ENCODE measurements at regions not wholly inside any gene's neighbourhood (a gene's known extent, or its start where the extent isn't known, plus 50 kb on each side); places are given as distances from the start of the nearest gene placed in this dataset.
"Not testable (repeated sequence)": the region's sequence is repeated elsewhere in the genome, so short reads cannot be mapped to it uniquely, and the experiment has no call there.

DNA sequence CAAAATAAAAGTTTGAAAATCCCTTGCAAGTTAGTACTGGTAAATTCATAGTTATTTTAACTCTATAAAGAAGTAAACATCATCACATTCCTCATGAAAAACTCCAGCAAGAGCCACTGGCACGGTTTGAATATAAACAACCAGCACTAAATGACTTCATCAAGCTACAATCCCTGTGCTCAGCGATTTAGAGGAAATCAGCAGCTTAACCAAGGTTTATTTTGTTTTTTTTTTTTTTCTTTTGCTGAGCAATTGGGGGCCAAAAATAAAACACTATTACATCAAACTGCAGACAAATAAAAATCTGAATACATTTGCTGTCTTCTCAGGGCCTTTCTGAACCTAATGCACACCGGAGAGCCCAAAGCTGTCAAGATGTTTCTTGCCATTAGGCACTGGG lies 106.2 kb upstream of the SLC24A2 start:
- H3K4me3 ChIP-seq (ENCODE audit: low read depth, low read length), result no peak overlapping the region
- TF ChIP-seq POLR2A (IDR thresholded peaks at IDR 0.05; ENCODE audit: extremely low read depth, insufficient read length), result no peak
- TF ChIP-seq MYC (IDR thresholded peaks at IDR 0.05; ENCODE audit: low read depth, low read length), result no peak
- TF ChIP-seq, protein P1, sequence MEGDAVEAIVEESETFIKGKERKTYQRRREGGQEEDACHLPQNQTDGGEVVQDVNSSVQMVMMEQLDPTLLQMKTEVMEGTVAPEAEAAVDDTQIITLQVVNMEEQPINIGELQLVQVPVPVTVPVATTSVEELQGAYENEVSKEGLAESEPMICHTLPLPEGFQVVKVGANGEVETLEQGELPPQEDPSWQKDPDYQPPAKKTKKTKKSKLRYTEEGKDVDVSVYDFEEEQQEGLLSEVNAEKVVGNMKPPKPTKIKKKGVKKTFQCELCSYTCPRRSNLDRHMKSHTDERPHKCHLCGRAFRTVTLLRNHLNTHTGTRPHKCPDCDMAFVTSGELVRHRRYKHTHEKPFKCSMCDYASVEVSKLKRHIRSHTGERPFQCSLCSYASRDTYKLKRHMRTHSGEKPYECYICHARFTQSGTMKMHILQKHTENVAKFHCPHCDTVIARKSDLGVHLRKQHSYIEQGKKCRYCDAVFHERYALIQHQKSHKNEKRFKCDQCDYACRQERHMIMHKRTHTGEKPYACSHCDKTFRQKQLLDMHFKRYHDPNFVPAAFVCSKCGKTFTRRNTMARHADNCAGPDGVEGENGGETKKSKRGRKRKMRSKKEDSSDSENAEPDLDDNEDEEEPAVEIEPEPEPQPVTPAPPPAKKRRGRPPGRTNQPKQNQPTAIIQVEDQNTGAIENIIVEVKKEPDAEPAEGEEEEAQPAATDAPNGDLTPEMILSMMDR (IDR thresholded peaks at IDR 0.05; ENCODE audit: low read depth, low read length), result no peak
- TF ChIP-seq, protein P2, sequence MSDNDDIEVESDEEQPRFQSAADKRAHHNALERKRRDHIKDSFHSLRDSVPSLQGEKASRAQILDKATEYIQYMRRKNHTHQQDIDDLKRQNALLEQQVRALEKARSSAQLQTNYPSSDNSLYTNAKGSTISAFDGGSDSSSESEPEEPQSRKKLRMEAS (IDR thresholded peaks at IDR 0.05; ENCODE audit: low read depth, low read length), result no peak
- DNase-seq (ENCODE audit: low read depth), result no peak

DNA sequence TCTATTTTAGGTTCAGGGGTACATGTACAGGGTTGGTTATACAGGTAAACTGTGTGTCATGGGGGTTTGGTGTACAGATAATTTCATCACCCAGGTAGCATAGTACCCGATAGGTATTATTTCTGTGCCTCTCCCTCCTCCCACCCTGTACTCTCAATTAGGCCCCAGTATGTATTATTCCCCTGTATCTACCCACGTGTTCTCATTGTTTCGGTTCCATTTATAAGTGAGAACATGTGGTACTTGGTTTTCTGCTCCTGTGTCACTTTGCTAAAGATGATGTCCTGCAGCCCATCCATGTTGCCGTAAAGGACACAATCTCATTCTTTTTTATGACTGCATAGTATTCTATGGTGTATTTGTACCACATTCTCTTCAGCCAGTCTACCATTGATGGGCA lies 96.8 kb upstream of the SLC24A2 start:
- no peak for DNase-seq (ENCODE audit: low read depth)
- TF ChIP-seq, protein P2 (IDR thresholded peaks at IDR 0.05; ENCODE audit: low read depth, low read length), result no peak
- no peak for TF ChIP-seq MYC (IDR thresholded peaks at IDR 0.05; ENCODE audit: low read depth, low read length)
- TF ChIP-seq, protein P1 (IDR thresholded peaks at IDR 0.05; ENCODE audit: low read depth, low read length), result no peak
- no peak for TF ChIP-seq POLR2A (IDR thresholded peaks at IDR 0.05; ENCODE audit: extremely low read depth, insufficient read length)
- no peak overlapping the region for H3K4me3 ChIP-seq (ENCODE audit: low read depth, low read length)

DNA sequence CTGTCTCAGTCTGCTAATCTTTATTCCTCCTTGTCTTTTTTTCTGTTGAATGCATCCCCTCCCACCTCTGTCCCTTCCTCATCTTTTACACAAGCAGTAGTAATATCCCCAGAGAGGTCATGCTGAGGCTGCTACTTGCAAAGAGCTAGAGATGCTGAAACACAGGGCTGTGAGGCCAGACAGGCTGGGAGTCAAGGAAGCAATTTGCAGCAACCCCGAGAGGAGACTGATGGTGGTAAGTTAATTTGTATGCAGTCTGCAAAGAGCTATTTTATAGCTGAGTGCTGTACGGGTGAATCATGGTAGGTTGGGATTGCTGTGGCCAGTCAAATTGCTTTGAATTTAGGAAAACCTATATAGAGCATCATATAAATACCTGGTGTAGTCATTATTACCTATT lies 90.2 kb upstream of the SLC24A2 start:
- TF ChIP-seq, protein P1 (IDR thresholded peaks at IDR 0.05; ENCODE audit: low read depth, low read length), result no peak
- TF ChIP-seq, protein P2 (IDR thresholded peaks at IDR 0.05; ENCODE audit: low read depth, low read length), result no peak
- no peak for TF ChIP-seq POLR2A (IDR thresholded peaks at IDR 0.05; ENCODE audit: extremely low read depth, insufficient read length)
- no peak for TF ChIP-seq MYC (IDR thresholded peaks at IDR 0.05; ENCODE audit: low read depth, low read length)
- H3K4me3 ChIP-seq (ENCODE audit: low read depth, low read length), result no peak overlapping the region
- no peak for DNase-seq (ENCODE audit: low read depth)

DNA sequence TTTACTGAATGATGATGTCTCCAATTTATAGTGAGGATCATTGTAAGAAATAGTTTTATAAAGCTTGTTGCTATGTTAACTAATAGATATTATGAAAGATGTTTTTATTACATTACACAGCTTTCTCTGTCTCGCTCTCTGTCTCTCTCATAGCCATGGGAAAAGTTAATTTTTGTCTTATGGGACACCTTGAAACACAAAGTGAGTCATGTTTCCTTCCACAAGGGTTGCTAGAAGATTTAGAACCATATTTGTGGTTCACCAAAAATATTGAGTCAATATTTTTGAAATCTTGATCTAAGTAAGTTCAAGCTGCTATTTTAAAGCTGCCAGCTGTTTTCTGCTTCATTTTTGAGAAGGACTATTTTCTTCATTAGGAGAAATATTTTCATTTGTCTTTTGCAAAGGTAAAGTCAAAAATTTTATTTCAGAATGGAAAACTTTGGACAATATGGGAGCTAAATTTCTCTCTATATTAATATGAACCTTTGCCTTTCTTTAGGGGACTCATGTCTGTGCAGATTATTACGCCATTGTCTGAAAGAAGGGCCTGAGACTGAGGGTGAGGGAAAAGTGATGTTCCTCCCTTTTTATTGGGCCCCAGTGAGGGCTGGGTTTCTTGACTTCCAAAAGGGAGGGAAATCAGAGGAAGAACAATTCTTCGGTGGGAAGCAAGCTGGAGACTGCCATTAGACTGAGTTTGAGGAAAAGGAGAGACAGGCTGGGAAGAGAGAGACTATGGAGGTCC lies 87.9 kb upstream of the SLC24A2 start:
- no peak for TF ChIP-seq MYC (IDR thresholded peaks at IDR 0.05; ENCODE audit: low read depth, low read length)
- TF ChIP-seq, protein P1 (IDR thresholded peaks at IDR 0.05; ENCODE audit: low read depth, low read length), result no peak
- TF ChIP-seq, protein P2 (IDR thresholded peaks at IDR 0.05; ENCODE audit: low read depth, low read length), result no peak
- no peak for DNase-seq (ENCODE audit: low read depth)

DNA sequence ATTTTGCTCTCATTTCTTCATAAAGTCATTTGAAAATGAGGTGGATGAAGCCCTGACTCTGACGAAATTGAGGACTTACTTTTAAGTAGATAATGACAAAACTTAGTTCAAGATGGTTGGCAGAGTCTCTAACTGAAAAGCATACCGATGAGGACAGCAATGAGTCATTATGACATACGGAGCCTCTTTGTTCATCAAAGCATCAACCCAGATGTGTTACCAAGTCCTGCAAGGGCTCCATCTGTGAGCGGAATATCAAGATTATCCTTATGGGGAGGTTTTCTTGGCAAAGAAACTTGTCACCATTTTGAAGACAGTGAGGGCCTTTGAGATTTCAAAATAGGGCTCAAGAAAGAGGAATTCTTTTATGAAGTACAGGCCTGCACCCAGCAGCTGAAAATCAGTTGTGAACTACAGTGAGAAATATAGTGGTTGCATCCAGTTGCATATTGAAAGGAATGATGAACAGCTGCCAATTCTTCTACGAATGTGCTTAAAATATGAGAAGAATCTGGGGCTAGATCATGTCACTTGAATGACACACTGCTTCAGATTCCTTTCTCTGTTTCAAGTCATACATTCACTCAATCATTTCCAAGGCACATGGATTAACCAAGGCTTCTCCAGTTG lies 86.6 kb upstream of the SLC24A2 start:
- TF ChIP-seq, protein P1 (IDR thresholded peaks at IDR 0.05; ENCODE audit: low read depth, low read length), result no peak
- no peak for TF ChIP-seq MYC (IDR thresholded peaks at IDR 0.05; ENCODE audit: low read depth, low read length)
- no peak for TF ChIP-seq POLR2A (IDR thresholded peaks at IDR 0.05; ENCODE audit: extremely low read depth, insufficient read length)
- TF ChIP-seq, protein P2 (IDR thresholded peaks at IDR 0.05; ENCODE audit: low read depth, low read length), result no peak

More for the DNA sequence above, 87.9 kb upstream of the SLC24A2 start:
- H3K4me3 ChIP-seq (ENCODE audit: low read depth, low read length), result no peak overlapping the region

DNA sequence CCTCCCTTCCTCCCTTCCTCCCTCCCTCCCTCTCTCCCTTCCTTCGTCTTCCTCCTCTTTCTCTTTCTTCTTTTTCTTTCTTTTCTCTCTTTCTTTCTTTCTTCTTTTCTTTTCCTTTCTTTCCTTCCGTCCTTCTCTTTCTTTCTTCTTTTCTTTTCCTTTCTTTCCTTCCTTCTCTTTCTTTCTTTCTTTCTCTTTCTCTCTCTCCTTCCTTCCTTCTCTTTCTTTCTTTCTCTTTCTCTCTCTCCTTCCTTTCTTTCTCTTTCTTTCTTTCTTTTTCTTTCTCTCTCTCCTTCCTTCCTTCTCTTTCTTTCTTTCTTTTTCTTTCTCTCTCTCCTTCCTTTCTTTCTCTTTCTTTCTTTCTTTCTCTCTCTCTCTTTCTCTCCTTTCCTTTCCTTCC lies 84.4 kb upstream of the SLC24A2 start:
- not testable (repeated sequence) for DNase-seq (ENCODE audit: low read depth)

More for the DNA sequence above, 86.6 kb upstream of the SLC24A2 start:
- no peak overlapping the region for H3K4me3 ChIP-seq (ENCODE audit: low read depth, low read length)
- DNase-seq (ENCODE audit: low read depth), result no peak

More for the DNA sequence above, 84.4 kb upstream of the SLC24A2 start:
- H3K4me3 ChIP-seq (ENCODE audit: low read depth, low read length), result not testable (repeated sequence)
